ENCODE measurements at regions not wholly inside any gene's neighbourhood (a gene's known extent, or its start where the extent isn't known, plus 50 kb on each side); places are given as distances from the start of the nearest gene placed in this dataset.

- no peak for TF ChIP-seq CTCF (IDR thresholded peaks at IDR 0.05; ENCODE audit: borderline replicate concordance, extremely low read depth, low read length, poor library complexity, severe bottlenecking)
- no peak for TF ChIP-seq EZH2 (IDR thresholded peaks at IDR 0.05; ENCODE audit: borderline replicate concordance, low read depth, low read length, severe bottlenecking)
Measured at GRCh38 chr5:110294281-110294680, 432.2 kb downstream of the TMEM232 start.

Data from DND-41 (cell line).